ENCODE measurements at regions not wholly inside any gene's neighbourhood (a gene's known extent, or its start where the extent isn't known, plus 50 kb on each side); places are given as distances from the start of the nearest gene placed in this dataset.
"Not testable (repeated sequence)": the region's sequence is repeated elsewhere in the genome, so short reads cannot be mapped to it uniquely, and the experiment has no call there.

DNA sequence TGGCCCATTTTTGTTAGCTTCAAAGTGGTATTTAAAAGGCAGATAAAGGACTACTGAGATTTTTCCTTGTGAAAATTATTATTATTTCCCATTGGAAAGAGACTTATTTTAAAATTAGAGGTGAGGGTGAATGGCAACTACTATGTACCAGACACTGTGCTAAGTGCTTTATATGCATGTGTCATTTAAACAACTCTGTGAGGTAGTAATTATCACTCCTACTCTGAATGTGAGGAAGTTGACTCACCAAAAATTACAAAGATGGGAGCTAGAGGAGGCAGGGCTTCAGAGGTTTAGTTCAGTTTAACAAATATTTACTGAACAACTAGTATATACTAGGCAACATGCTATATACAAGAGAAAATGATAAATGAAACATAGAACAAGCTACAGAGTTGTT lies 78.2 kb downstream of the MSL3 start:
- FAIRE-seq, result no peak
- DNase-seq (ENCODE audit: low spot score), result no peak

DNA sequence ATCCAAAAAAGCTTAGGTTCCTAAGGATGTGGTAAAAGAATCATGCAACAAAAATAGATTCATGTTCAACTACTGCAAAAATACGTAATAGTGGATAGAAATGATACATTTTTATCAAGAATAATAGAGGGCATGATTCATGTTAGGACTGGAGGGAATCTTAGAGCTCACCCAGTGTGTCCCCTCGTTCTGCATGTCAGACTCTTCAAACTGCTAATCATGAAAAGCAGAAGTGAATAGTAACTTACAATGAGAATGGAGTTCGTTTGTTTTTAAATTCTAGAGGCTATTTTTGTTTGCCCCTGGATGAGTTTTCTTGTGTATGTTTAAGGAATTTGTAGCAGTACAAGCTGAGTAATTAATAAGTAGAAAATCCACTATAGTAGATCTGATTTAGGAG lies 79.4 kb downstream of the MSL3 start:
- no peak for DNase-seq (ENCODE audit: low spot score)
- no peak for FAIRE-seq

DNA sequence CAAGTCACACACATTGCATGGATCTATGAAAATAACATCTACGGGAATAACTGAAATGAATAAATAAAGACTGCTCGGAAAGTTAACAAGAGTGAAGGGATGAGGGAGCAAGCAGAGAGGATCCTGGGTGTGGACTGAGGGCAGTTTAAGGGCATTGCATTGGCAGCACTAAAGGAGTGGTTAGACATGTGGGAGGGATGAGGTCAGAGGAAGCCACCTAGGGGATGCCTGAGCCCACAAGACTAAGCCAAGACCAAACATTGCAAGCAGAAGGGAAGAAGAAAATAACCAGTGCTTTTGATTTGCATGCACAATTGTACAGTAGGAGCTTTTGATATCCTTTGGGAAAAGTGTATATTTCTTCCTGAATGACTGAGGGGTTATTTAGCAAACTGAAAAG lies 106.1 kb downstream of the MSL3 start:
- FAIRE-seq (peak; percentile 35), DNase-seq (ENCODE audit: low spot score) (peak; percentile 23)

DNA sequence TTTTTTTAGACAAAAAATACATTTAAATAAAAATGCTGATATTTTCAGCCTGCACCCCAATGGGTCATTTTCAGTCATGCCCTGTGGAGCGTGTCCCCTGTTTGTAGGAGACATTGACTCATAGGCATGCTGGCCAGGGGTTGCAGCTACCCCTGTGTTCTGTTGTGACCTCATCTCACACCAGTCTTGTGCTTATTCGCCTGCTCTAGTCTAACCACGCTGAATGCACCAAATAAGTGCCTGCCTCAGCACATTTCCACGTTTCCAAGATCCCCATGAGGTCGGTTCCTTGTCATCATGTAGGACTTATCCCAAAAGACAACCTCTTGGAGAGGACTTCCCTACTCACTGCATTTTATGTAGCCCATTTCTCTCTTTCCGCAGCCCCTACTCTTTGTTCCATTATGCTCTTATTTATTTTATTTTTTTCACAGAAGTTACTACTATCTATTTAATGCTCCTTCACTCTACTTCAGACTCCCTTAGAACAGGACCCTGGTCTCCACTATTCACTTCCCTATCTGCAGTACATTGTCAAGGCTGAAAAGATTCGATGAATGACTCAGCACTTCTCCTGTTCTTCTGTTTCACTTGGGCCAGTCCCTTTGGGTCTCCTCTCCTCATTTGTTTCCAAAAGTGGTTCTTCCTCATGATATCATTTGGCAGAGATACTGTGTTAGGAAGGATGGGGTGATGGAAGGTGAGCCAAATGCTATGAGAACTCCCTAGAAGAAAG lies 109.7 kb downstream of the MSL3 start:
- DNase-seq (ENCODE audit: low spot score) (peak; percentile 22), FAIRE-seq (peak; percentile 60)

DNA sequence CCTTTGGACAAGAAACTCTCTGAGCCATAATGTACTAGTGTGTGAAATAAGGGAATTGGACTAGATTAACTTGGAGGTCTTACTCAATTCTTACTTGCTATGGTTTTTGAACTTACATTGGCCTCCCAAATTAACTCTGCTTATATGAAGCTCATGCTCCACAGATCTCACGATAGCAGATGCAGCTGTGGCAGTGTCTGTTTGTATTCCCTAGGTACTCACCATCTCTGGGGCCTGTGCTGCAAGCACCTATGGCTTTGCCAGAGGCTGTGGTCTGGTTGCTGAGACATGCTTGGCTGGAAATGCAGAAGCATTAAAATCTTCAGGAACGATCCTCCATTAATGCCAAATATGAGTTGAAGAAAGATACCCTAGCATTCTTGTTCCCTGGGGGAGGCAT lies 112.8 kb downstream of the MSL3 start:
- DNase-seq (ENCODE audit: low spot score) (no peak), FAIRE-seq (no peak)

DNA sequence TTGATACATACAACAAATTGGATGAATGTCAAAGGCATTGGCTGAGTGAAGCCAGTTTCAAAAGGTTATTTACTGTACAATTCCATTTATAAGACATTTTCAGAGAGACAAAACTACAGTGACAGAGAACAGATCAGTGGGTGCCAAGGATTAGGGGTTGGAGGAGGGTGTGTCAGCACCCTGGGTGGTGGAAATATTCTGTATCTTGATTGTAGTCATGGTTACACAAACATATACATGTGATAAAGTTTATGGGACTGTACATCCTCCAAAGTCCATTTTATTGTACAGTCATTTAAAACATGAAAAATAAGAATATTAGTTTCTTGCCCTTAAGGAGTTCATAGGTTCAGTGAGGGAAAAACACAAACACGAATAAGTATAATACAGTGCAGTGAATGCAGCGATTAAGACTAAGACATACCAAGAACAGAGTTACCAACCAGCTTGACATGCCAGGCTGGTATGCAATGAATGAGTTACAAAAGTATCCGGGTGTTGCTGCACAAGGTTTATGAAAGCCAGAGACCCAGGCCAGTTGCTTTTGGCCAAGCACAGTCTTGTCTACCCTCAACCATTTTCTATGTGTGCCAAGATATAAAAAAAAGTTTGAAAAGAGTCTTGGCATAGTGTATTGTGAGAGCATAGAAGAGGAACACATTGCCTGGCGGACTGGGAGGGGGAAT lies 123.6 kb downstream of the MSL3 start:
- FAIRE-seq, result no peak
- DNase-seq (ENCODE audit: low spot score), result no peak

DNA sequence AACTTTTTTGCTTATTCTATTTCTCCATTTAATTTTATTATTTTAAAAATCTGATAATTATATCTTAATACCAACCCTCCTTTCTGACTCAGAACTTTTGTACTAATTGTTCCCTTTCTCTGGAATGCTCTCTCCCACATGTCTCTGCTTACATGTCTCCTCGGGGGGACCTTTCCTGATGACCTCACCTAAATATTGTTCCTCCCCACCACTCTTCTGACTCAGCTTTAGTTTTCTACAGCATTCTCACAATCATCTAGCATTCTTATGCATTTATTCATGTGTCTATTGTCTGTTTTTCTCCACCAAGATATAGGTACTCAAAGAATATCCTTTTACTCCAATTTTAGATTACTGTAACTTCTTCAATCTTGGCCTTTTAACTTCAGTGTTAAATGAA lies 128.7 kb downstream of the MSL3 start:
- FAIRE-seq, result peak; percentile 79
- peak; percentile 64 for DNase-seq (ENCODE audit: low spot score)

DNA sequence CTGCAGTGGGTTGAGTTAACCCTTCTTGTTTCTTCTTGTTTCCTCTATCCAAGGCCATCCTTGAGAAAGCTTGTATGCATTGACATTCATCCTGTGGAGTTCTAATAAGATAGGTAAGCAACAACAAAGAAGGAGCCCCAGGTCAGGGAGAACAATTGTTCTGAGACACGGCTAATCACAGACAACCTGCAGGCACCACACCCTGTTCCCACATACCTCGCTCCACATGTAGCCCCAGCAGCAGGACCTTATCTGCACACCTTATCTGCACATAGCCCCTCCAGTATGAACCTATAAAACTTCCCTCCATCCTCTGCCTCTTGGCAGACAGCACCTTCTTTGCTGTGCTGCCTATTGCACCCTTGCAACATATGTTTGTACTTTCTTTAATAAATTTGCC lies 129.1 kb downstream of the MSL3 start:
- no peak for FAIRE-seq
- DNase-seq (ENCODE audit: low spot score), result no peak

DNA sequence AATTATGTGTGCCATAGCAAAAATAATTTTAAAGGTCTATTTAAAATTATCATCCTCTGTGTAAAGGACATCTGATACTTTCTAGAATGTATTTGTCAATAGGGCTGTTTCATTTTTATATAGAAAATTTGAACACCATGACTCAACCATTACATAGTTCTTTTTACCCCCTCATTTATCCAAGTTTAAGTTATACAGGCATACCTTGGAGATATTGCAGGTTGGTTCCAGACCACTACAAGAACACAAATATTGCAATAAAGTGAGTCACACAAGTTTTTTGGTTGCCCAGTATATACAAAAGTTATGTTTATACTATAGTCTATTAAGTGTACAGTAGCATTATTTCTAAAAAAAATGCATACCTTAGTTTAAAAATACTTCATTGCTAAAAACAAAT lies 130.4 kb downstream of the MSL3 start:
- FAIRE-seq (no peak), DNase-seq (ENCODE audit: low spot score) (no peak)

DNA sequence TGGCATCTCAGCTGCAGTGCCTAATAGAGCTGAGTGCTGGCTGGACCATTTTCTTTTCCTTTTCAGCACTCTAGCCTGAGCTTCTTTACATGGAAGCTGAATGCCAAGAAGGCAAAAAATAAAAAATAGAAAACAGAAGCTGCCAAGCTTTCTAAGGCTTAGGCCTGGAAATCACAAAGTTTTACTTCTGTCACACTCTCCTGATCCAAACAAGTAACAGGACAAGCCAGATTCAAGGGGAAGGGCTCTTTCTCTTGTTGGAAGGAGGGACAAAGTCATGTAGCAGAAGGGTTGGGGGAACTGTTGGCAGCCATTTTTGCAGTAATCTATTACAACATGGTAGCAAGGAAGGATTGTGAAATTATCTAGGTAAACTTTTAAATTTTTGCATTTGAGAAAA lies 131.8 kb downstream of the MSL3 start:
- DNase-seq (ENCODE audit: low spot score) (no peak), FAIRE-seq (no peak)

DNA sequence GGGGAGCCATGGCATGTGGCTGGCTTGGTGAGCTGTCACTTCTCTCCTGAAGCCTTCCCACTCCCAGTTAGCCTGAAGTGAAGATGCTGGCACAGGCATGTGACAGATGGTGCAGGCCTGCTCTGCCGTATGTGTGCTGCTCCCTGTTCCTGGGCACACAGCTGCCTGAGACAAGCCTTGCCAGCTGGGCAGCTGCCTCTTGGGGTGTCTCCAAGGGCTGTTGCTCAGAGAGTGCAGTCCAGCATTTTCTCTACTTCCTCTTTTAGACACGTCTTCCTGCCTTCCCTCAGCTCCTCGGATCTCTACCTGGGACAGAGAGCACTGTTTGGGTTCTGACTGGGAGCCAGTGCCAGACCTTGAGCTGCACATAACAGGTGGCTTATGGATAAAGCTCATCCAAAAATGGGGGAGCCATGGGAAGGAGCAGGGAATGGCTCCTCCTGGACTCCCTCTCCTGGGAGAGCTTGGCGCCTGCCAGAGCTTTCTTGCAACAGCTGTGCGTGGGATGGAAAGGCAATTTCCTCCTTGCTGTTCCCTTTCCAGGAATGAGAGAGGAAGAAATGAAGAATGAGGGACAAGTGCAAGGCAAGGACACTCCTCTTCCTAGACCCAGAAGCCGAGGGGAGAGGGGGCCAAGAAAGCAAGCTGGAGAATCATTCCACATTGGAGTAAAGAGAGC lies 132.9 kb downstream of the MSL3 start:
- DNase-seq (ENCODE audit: low spot score) (no peak), FAIRE-seq (no peak)

DNA sequence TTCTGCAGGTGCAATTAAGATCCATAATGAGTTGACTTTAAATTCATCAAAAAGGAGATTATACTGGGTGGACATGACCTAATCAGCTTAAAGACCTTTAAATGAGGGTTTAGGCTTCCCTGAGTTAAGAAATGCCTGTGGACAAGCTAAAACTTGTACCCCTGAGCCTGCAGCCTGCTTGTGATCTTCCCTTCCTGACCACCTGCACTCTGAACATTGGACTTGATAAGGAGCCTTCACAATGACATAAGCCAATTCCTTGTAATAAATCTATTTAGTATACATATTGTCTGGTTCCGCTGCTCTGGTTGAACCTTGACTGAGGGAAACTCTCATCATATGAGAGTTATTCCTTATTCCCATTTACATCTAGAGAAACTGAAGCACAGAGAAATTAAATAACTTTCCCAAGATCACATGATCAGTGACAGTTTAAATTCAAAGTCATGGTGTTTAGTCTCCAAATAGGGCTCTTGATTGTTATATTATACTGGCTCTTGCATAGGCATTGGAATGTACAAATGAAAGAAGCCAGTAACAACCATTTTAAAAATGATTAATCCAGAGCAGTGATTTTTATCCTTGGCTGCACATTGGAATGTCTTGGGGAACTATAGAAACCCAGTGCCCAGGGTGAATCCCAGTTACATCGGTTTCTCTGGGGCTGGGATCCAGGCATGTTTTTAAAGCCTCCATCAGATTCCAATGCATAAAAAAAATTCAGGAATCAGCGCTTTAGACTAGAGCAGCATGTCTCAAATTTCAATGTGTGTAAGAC lies 136.1 kb downstream of the MSL3 start:
- peak; percentile 98 for FAIRE-seq
- DNase-seq (ENCODE audit: low spot score), result peak; percentile 81

DNA sequence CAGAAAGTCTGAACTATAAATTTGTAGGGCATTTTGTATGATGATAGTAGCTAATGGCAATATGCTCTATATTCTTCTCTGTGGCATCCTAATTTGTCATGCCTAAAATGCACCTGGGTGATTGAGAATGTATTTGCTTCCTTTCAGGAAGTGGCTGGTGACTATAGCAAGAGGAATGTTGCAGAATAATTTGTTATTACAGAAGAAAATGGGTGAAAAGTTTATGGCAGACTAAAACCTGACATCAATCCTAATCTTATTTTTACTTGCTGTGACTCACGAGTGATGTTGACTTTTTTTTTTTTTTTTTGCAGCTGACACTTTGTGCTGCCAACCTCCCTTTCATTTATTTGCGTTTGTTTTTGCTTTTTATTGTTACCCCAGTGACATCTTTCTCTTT lies 141.1 kb downstream of the MSL3 start:
- DNase-seq (ENCODE audit: low spot score) (peak; percentile 70), FAIRE-seq (peak; percentile 92)

DNA sequence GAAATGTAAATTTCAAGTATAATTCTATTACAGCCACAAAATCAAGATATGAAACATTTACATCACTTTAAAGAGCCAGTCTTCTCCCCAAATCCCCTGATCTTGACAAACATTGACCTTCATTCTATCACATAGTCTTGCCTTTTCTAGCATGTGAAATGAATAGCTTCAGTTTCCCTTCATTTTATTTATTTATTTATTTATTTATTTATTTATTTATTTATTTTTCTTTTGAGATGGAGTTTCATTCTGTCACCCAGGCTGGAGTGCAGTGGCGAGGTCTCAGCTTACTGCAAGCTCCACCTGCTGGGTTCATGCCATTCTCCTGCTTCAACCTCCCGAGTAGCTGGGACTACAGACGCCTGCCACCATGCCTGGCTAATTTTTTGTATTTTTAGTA lies 147.9 kb downstream of the MSL3 start:
- DNase-seq (ENCODE audit: low spot score); FAIRE-seq: not testable (repeated sequence)

DNA sequence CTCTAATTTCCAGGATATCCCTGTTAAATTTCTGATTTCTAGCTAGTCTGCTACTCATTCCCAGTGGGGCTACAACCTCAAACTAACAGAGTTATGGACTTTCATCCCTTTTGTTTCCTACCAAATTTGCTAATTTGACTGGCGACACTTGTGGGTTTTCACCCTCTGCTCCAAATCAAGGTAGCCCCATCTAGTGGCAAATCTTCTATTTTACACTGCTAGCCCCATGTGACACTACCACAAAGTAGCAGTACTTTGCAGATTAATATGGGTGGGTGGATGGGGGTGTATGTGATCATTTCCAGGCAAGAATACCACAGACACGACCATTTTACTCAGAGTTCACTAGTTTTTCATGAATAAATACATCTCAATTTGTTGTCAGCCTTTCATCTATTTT lies 150.3 kb downstream of the MSL3 start:
- DNase-seq (ENCODE audit: low spot score), result no peak
- peak; percentile 14 for FAIRE-seq

DNA sequence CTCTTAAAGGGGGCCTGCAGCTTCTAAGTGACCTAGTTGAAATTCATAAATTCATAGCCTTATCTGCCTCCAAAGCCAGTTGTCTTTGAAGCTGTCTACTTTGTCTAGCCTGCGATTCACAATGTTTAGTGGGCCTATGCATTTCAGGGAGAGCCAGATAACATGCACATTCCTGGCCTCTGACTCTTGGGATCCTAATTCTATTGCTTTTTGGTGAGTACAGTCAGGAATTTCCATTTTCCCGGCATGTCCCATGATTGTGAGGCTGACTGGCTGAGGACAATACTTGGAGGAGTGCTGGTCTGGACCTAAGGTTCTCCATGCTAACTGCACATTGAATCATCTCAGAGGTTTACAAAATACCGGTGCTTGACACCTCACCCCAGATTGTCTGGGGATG lies 155.0 kb downstream of the MSL3 start:
- FAIRE-seq (no peak), DNase-seq (ENCODE audit: low spot score) (no peak)

DNA sequence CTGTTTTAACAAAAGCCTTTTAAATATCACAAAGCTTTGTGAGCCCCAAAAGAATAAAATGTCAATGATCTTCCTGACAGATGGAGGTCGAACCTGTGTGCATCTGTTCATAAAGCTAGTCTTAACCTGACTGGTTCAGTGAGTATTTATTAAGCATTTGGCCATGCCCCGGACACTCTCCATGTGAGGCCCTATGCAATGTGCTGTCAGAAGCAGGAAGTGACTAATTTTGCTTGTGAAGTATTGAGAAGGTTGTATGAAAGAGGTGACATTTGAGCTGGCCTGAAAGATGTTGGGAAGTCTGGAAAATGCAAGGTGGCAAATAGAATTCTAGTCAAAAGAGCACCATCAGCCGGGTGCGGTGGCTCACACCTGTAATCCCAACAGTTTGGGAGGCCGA lies 171.4 kb downstream of the MSL3 start:
- no peak for FAIRE-seq
- no peak for DNase-seq (ENCODE audit: low spot score)

DNA sequence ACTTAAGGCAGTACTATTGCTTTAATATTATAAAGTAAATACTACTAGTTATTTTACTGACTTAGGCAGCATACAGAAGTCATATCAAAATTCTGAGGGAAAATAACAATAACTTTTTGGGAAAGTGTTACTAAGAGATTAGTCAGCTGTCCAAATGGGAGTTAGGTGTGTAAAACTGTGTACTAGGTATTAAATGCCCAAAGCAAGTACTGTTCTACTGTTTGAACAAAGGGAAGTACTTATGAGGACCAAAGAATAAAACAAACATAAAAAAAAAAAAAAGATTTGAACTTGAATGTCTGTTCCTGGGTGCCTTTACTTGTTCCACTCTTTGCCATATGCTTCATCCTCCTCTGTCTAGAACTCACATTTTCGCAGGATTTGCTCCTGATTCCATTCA lies 174.4 kb downstream of the MSL3 start:
- DNase-seq (ENCODE audit: low spot score) (no peak), FAIRE-seq (no peak)

DNA sequence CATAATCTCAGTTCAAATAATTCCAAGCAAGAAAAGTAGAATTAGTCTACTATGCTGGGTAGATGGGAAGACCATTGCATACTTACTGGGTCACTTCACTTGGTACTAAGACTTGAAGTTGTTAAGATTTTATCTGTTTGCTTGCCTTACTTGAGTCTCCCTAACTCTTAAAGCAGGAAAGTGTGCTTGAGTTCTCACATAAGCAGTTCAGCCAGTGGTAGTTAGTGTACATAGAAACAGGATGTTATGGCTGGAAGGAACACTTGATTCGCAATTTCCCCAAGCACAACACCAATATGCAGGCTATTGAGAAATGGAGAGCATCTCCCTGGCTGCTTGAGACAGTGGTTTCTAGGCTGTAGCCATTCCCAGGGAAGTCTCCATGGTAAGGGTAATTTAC lies 176.1 kb downstream of the MSL3 start:
- DNase-seq (ENCODE audit: low spot score) (no peak), FAIRE-seq (no peak)

DNA sequence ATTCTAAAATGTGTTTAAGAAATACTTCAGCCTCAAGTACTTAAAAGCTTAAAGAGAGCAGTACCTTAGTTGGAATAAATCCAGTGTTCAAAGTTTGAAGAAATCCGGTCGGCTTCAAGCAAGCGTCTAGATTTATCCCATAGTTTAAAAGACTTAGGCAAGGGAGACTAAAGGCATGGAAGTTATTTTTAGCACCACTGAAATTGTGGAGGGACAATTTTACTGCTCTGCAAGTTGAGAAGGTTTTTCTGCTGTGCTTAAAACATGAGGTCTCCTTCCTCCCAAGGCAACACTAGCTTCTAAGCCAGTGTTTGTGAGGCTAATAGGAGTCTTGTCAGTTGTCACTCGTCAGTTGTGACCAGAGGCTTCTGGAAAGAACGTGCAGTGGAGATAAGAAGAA lies 183.5 kb downstream of the MSL3 start:
- FAIRE-seq, result no peak
- DNase-seq (ENCODE audit: low spot score), result no peak

DNA sequence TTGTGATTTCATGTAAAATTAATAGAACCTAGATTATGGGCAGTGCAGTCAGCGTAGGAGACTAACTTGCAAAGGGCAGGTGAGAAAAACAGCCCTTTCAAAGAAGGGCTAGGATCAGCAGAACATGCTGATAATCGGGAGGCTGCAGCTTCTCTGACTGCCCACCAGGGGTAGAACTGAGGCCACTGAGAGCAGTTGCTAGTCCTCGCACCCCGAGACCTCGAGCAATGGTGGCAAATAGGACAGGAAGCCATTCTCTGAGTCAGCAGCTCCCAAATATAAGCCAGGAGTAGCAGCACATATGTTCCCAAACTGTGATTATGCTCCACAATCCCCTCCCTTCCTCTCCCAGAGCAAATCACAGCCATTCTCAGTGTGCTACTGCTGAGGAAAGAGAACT lies 186.5 kb downstream of the MSL3 start:
- no peak for FAIRE-seq
- DNase-seq (ENCODE audit: low spot score), result peak; percentile 6

DNA sequence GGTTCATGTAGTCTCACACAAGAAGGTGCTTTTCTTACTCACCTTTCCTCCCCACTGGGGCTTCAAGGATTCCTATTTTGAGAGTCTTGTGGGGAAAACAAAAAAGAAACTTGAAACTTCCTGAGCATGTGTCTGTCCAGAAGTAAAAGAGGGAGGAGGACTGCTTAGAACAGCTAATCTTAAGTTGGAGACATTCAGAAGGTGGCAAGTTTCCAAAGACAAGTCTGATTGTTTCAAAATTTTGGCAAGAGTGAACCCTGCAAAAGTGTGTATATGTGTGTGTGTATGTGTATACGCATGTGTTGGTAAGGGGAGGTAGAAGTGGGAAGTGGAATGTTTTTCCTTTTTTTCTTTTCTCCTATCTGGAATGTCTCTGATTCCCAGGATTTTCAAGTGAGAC lies 189.0 kb upstream of the FRMPD4 start:
- DNase-seq (ENCODE audit: low spot score), result no peak
- FAIRE-seq, result no peak
